ENCODE measurements at regions not wholly inside any gene's neighbourhood (a gene's known extent, or its start where the extent isn't known, plus 50 kb on each side); places are given as distances from the start of the nearest gene placed in this dataset.
"Not testable (repeated sequence)": the region's sequence is repeated elsewhere in the genome, so short reads cannot be mapped to it uniquely, and the experiment has no call there.

- not testable (repeated sequence) for TF ChIP-seq MXI1 (IDR thresholded peaks at IDR 0.05; ENCODE audit: low read depth, low read length); MAX (IDR thresholded peaks at IDR 0.05; ENCODE audit: low read depth, low read length); BACH1 (IDR thresholded peaks at IDR 0.05; ENCODE audit: borderline replicate concordance); SUZ12 (IDR thresholded peaks at IDR 0.05; ENCODE audit: unreplicated experiment); POLR2A (IDR thresholded peaks at IDR 0.05; ENCODE audit: low read depth, low read length); RFX5 (IDR thresholded peaks at IDR 0.05; ENCODE audit: low read depth, low read length); CTCF (IDR thresholded peaks at IDR 0.05 in 2 of 3, conservative IDR thresholded peaks at IDR 0.05 in 1 of 3; ENCODE audit: control insufficient read depth in 2 of 3, extremely low read depth in 1 of 3, insufficient read depth in 1 of 3, low read depth in 3 of 3, low read length in 3 of 3); KAT2A (conservative IDR thresholded peaks at IDR 0.05; ENCODE audit: control insufficient read depth, low read depth, low read length)
Measured at GRCh38 chr9:88886762-88887161, 104.5 kb upstream of the S1PR3 start.
